GM21367 (cell line): ENCODE measurements at regions not wholly inside any gene's neighbourhood (a gene's known extent, or its start where the extent isn't known, plus 50 kb on each side); places are given as distances from the start of the nearest gene placed in this dataset.
"Not testable (repeated sequence)": the region's sequence is repeated elsewhere in the genome, so short reads cannot be mapped to it uniquely, and the experiment has no call there.

ENCODE experiments used
- ATAC-seq: cut with Tn5 transposase; IDR thresholded peaks from one replicate; pipeline ENCODE4 v1.9.1; 2021; ENCODE audit not compliant: unreplicated experiment

GRCh38 chr13:73544175-73544574 is 485.4 kb downstream of the KLF5 start:
- ATAC-seq, result no peak

GRCh38 chr13:73542446-73542845 is 483.6 kb downstream of the KLF5 start:
- no peak for ATAC-seq

GRCh38 chr13:73536865-73537264 is 478.1 kb downstream of the KLF5 start:
- ATAC-seq, result no peak

- ATAC-seq, result no peak
Measured at GRCh38 chr13:73535341-73535740, 476.5 kb downstream of the KLF5 start.

GRCh38 chr13:73532987-73533510 is 474.2 kb downstream of the KLF5 start:
- ATAC-seq, result no peak

GRCh38 chr13:73532582-73532981 is 473.8 kb downstream of the KLF5 start:
- ATAC-seq, result no peak

GRCh38 chr13:73531014-73531413 is 472.2 kb downstream of the KLF5 start:
- ATAC-seq, result no peak

- ATAC-seq, result no peak
Measured at GRCh38 chr13:73522937-73523336, 464.1 kb downstream of the KLF5 start.

GRCh38 chr13:73521985-73522524 is 463.2 kb downstream of the KLF5 start:
- ATAC-seq, result no peak

GRCh38 chr13:73521290-73521624 is 462.5 kb downstream of the KLF5 start:
- ATAC-seq, result no peak

- ATAC-seq, result no peak
Measured at GRCh38 chr13:73520566-73521289, 461.9 kb downstream of the KLF5 start.

GRCh38 chr13:73520135-73520534 is 461.3 kb downstream of the KLF5 start:
- not testable (repeated sequence) for ATAC-seq

GRCh38 chr13:73519396-73520116 is 460.8 kb downstream of the KLF5 start:
- ATAC-seq, result no peak

- no peak for ATAC-seq
Measured at GRCh38 chr13:73517766-73518165, 459.0 kb downstream of the KLF5 start.

GRCh38 chr13:73516731-73517130 is 457.9 kb downstream of the KLF5 start:
- no peak for ATAC-seq

- no peak for ATAC-seq
Measured at GRCh38 chr13:73514208-73514607, 455.4 kb downstream of the KLF5 start.

GRCh38 chr13:73513751-73514150 is 454.9 kb downstream of the KLF5 start:
- no peak for ATAC-seq

GRCh38 chr13:73508841-73509240 is 450.0 kb downstream of the KLF5 start:
- no peak for ATAC-seq

GRCh38 chr13:73505376-73505890 is 446.6 kb downstream of the KLF5 start:
- ATAC-seq, result no peak

- ATAC-seq, result no peak
Measured at GRCh38 chr13:73499695-73500094, 440.9 kb downstream of the KLF5 start.

GRCh38 chr13:73497430-73497829 is 438.6 kb downstream of the KLF5 start:
- no peak for ATAC-seq

GRCh38 chr13:73496711-73497110 is 437.9 kb downstream of the KLF5 start:
- ATAC-seq, result no peak
